GM12873 (cell line): ENCODE measurements at regions not wholly inside any gene's neighbourhood (a gene's known extent, or its start where the extent isn't known, plus 50 kb on each side); places are given as distances from the start of the nearest gene placed in this dataset.

Experiments
- CTCF ChIP-seq: IDR thresholded peaks from 2 replicates; pipeline ENCODE4 v1.5.1; 2012; ENCODE audit warnings: low read depth, mild to moderate bottlenecking, moderate library complexity, low read length, control low read depth; ENCODE audit not compliant: insufficient read depth; ENCODE audit errors: missing control alignments

GRCh38 chr2:60706021-60706420, 50.0 kb upstream of the PAPOLG start:
- TF ChIP-seq CTCF: no peak
